SU-DHL-6 (cell line): ENCODE measurements at regions not wholly inside any gene's neighbourhood (a gene's known extent, or its start where the extent isn't known, plus 50 kb on each side); places are given as distances from the start of the nearest gene placed in this dataset.

Experiments used
- H2AFZ ChIP-seq: fragments of 200-600 bp; sonication (generic); 2 replicates; pipeline ENCODE4 v1.6.1; 2014; ENCODE audit warnings: low read depth, mild to moderate bottlenecking, moderate library complexity, mixed read lengths, antibody characterized with exemption, low read length; ENCODE audit not compliant: severe bottlenecking
- H3F3A ChIP-seq: fragments of 200-600 bp; shearing (Covaris generic); 2 replicates; pipeline ENCODE4 v1.6.0; 2016; ENCODE audit warnings: antibody characterized with exemption, mild to moderate bottlenecking; ENCODE audit not compliant: insufficient read depth
- H3K27ac ChIP-seq: fragments of 200-600 bp; sonication (generic); 2 replicates; pipeline ENCODE4 v1.5.1; 2016; ENCODE audit warnings: low read depth, mild to moderate bottlenecking, low read length, moderate library complexity, mixed read lengths
- H3K27me3 ChIP-seq: fragments of 200-600 bp; sonication (generic), shearing (Covaris generic); 2 replicates; pipeline ENCODE4 v1.6.0; 2014; ENCODE audit warnings: mild to moderate bottlenecking, low read length
- H3K36me3 ChIP-seq: fragments of 200-600 bp; sonication (generic); 2 replicates; pipeline ENCODE4 v1.6.1; 2014; ENCODE audit warnings: mild to moderate bottlenecking, low read length, mixed read lengths
- H3K4me2 ChIP-seq: fragments of 300-600, 200-600 bp; shearing (Covaris generic), sonication (generic); 2 replicates; pipeline ENCODE4 v1.6.0; 2014; ENCODE audit warnings: low read length, low read depth, mild to moderate bottlenecking; ENCODE audit not compliant: poor library complexity, severe bottlenecking
- H3K4me3 ChIP-seq: fragments of 200-600 bp; sonication (generic); 2 replicates; pipeline ENCODE4 v1.5.1; 2014; ENCODE audit warnings: antibody characterized with exemption, low read length, mild to moderate bottlenecking, mixed read lengths; ENCODE audit not compliant: insufficient read depth, poor library complexity, severe bottlenecking
- H3K79me2 ChIP-seq: fragments of 200-600 bp; sonication (generic); 2 replicates; pipeline ENCODE4 v1.6.1; 2014; ENCODE audit warnings: mild to moderate bottlenecking, low read length, moderate library complexity; ENCODE audit not compliant: insufficient read depth
- H3K9ac ChIP-seq: fragments of 200-600 bp; sonication (generic); 2 replicates; pipeline ENCODE4 v1.7.0; 2014; ENCODE audit warnings: mild to moderate bottlenecking, low read length
- H3K9me2 ChIP-seq: fragments of 200-600 bp; sonication (generic); replicated peaks from 2 replicates; pipeline ENCODE4 v1.6.1; 2014; ENCODE audit warnings: low read length; ENCODE audit not compliant: insufficient read depth
- H3K9me3 ChIP-seq: fragments of 200-600 bp; sonication (generic); 2 replicates; pipeline ENCODE4 v1.6.1; 2014; ENCODE audit warnings: low read length, mixed read lengths; ENCODE audit not compliant: insufficient read depth
- H4K20me1 ChIP-seq: fragments of 200-600 bp; sonication (generic); 2 replicates; pipeline ENCODE4 v1.6.1; 2014; ENCODE audit warnings: low read depth, mild to moderate bottlenecking, antibody characterized with exemption, low read length, moderate library complexity, mixed read lengths
- EZH2phosphoT487 ChIP-seq: fragments of 200-600 bp; sonication (generic), shearing (Covaris generic); conservative IDR thresholded peaks from 2 replicates; pipeline ENCODE4 v1.6.1; 2018; ENCODE audit warnings: mild to moderate bottlenecking, antibody characterized with exemption, low read length, moderate library complexity, mixed read lengths
- TF ChIP-seq, protein P1 (sequence below): fragments of 200-600 bp; sonication (generic); IDR thresholded peaks from one replicate; pipeline ENCODE4 v1.5.1; 2017; ENCODE audit warnings: antibody characterized with exemption, mild to moderate bottlenecking, low read length, moderate library complexity; ENCODE audit not compliant: insufficient read depth, poor library complexity, severe bottlenecking

DNA sequence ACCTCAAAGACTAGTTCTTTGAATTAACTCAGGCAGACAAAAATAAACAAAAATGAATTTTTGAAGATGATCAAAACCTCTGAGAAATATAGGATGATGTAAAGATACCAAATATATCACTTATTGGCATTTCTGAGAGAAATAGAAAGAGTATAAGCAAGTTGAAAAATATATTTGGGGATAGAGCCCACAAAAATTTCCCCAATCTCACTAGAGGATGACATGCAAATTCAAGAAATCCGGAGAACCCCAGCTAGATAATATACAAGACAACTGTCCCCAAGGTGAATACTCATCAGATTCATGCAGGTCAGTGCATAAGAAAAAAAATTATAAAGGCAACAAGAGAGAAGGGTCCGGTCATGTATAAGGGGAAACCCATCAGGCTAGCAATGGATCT is 129.1 kb downstream of the CXXC4 start:
- H3K36me3 ChIP-seq, result no peaks in the 10 kb centered on the region
- TF ChIP-seq EZH2phosphoT487, result no peak
- TF ChIP-seq, protein P1, sequence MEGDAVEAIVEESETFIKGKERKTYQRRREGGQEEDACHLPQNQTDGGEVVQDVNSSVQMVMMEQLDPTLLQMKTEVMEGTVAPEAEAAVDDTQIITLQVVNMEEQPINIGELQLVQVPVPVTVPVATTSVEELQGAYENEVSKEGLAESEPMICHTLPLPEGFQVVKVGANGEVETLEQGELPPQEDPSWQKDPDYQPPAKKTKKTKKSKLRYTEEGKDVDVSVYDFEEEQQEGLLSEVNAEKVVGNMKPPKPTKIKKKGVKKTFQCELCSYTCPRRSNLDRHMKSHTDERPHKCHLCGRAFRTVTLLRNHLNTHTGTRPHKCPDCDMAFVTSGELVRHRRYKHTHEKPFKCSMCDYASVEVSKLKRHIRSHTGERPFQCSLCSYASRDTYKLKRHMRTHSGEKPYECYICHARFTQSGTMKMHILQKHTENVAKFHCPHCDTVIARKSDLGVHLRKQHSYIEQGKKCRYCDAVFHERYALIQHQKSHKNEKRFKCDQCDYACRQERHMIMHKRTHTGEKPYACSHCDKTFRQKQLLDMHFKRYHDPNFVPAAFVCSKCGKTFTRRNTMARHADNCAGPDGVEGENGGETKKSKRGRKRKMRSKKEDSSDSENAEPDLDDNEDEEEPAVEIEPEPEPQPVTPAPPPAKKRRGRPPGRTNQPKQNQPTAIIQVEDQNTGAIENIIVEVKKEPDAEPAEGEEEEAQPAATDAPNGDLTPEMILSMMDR, result no peak
- no peaks in the 10 kb centered on the region for H4K20me1 ChIP-seq
- H3K79me2 ChIP-seq, result no peaks in the 10 kb centered on the region
- no peak overlapping the region for H2AFZ ChIP-seq
- H3K27ac ChIP-seq, result no peak overlapping the region
- H3K9ac ChIP-seq, result no peak overlapping the region
- H3K4me2 ChIP-seq, result no peak overlapping the region
- H3F3A ChIP-seq, result no peaks in the 10 kb centered on the region
- H3K4me3 ChIP-seq, result no peak overlapping the region
- H3K9me2 ChIP-seq, result no peaks in the 10 kb centered on the region
- H3K27me3 ChIP-seq, result no peaks in the 10 kb centered on the region
- no peaks in the 10 kb centered on the region for H3K9me3 ChIP-seq

DNA sequence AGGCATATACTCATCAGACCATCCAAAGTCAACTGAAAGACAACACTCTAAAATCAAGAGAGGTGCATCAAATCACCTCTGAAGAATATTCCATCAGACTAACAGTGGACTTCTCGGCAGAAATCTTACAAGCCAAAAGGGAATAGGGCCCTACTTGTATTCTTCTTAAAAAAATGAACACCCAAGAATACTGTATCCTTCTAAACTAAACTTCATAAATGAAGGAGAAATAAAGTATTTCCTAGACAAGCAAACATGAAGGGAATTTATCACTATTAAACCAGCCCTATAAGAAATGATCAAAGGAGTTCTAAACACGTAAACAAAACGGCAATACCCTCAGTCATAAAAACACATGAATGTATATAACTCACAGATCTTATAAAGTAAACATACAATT is 141.2 kb downstream of the CXXC4 start:
- Histone ChIP-seq H3K4me2 (no peak overlapping the region), H4K20me1 (no peaks in the 10 kb centered on the region), H3K79me2 (no peaks in the 10 kb centered on the region), H3K36me3 (no peaks in the 10 kb centered on the region), H2AFZ (no peak overlapping the region), H3K27me3 (no peaks in the 10 kb centered on the region), H3K9ac (no peak overlapping the region), H3K9me3 (no peaks in the 10 kb centered on the region), H3K27ac (no peak overlapping the region), H3K9me2 (no peaks in the 10 kb centered on the region), H3K4me3 (no peak overlapping the region), H3F3A (no peaks in the 10 kb centered on the region)
- TF ChIP-seq, protein P1, result no peak
- no peak for TF ChIP-seq EZH2phosphoT487

GRCh38 chr4:104352211-104352610 is 142.5 kb downstream of the CXXC4 start:
- no peak overlapping the region for H3K9ac ChIP-seq
- no peaks in the 10 kb centered on the region for H4K20me1 ChIP-seq
- no peak overlapping the region for H2AFZ ChIP-seq

More at GRCh38 chr4:104352211-104352610, 142.5 kb downstream of the CXXC4 start:
- H3K4me3 ChIP-seq, result no peak overlapping the region
- no peak for TF ChIP-seq EZH2phosphoT487
- TF ChIP-seq, protein P1, result no peak
- H3K27ac ChIP-seq, result no peak overlapping the region
- H3K9me3 ChIP-seq, result no peaks in the 10 kb centered on the region
- no peaks in the 10 kb centered on the region for H3F3A ChIP-seq
- H3K36me3 ChIP-seq, result no peaks in the 10 kb centered on the region
- H3K4me2 ChIP-seq, result no peak overlapping the region
- H3K9me2 ChIP-seq, result no peaks in the 10 kb centered on the region
- no peaks in the 10 kb centered on the region for H3K79me2 ChIP-seq
- no peaks in the 10 kb centered on the region for H3K27me3 ChIP-seq
